ENCODE measurements at regions not wholly inside any gene's neighbourhood (a gene's known extent, or its start where the extent isn't known, plus 50 kb on each side); places are given as distances from the start of the nearest gene placed in this dataset.
"Not testable (repeated sequence)": the region's sequence is repeated elsewhere in the genome, so short reads cannot be mapped to it uniquely, and the experiment has no call there.

DNA sequence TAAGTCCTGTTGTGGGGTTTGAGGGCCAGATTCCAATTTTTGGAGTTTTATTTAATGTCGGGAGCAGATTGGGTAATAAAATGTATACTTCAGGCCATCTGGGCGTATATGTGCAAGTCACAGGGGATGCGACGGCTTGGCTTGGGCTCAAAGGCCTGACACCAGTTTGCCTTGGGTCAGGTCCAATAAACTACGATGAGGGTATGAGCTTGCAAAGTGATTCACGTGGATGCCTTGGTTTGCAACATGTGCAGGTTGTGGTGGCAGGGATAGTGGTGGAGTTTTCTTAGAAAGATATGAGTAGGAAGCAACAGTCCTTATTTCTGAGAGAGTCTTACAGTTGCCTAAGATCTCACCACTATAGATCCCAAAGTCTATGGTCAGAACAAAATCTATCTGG is 157.0 kb upstream of the CDH11 start:
- no peak for DNase-seq

DNA sequence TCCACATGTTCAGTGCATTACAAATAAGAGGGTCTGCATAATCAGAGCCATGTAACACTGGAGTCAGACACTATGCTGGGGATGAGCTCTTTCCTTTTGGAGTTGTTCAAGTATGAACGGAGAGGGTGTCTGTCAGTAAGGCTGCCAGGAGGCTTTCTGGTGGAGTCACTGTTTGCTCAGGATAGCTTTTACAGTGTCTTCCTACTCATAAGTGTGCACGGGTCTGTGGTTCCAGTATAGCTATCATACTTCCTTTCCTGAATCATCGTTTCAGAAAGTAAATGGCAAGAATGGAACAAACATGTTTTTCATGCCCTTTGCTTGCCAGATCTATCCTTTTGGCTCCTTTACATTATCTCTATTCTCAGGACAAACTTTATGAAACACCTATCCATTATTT is 152.7 kb upstream of the CDH11 start:
- DNase-seq, result no peak

- no peak for DNase-seq
These were observed 151.0 kb upstream of the CDH11 start for GRCh38 chr16:65272699-65273414.

DNA sequence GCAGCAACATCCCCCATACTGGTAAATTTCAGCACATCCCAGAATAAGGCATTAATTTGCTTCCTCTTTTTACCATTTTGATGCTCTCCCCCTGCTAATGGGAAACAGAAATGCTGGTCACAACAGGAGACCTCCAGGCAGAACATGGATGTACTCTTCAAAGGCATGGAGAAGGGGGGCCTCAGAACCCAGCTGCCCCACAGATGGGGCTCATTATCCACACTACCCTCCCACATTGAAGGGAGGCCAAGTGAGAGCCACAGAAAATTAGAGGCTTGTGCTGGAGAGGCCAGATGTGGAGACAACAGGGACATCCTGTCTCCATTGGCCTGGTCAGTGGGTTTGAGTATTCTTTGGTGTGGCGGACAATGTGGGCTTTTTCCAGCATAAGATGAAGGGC is 150.1 kb upstream of the CDH11 start:
- DNase-seq, result no peak

GRCh38 chr16:65268331-65268730 is 146.5 kb upstream of the CDH11 start:
- no peak for DNase-seq

DNA sequence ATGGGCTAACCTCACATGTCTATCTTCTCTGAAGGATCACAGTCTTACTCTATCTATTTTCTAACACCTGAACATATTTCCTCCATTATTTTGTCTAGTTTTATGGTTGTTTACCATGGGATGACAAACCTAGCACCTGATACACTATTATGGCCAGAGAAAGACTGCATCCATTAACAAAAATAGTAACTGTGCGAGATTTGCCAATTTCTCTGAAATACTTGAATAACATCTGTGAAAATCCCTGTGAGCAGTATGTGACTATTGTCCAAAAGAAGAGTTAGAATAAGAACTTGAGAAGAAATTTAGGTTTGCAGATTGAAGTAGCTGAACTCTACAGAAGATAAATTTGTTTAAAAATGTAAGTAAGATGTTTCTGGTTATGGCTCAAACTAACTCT is 142.0 kb upstream of the CDH11 start:
- DNase-seq, result no peak

GRCh38 chr16:65260746-65261145 is 138.9 kb upstream of the CDH11 start:
- no peak for DNase-seq

DNA sequence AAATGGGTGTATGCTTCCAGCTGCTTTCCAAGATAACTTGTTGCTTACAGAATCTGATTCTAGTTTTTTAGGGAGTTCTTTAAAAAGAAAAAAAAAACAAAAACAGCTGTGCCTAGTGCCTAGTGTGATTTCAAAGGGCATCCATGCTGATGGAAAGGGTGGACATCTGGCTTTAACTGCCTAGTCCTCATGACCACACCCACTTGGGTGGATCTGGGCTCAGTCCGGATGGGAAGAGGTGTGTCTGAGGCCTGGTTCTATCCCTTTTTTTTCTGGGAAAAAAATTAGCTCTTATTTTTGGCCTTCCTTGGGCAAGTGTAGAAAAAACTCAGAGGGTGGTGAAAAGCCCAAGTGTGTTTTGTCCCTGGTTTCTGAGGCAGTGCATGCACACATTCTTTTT is 132.3 kb upstream of the CDH11 start:
- DNase-seq, result no peak

DNA sequence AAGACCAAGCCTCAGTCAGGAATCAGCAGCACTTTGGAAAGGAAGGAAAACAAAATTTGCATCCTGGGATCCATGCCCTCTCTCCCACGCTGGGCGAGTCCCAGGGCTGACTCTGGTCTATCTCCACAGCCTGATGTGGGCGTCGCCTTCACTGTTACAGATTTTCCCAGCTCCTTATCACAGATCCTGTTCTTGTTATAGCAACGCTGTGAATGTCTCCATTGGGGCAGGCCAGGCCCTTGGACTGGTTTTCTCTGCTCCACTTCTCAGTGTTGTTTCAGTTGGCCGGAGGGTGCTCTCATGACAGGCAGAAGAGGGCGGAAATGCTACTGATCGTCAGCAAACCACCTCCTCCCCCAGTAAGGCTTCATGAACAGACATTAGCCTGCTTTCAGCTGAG is 127.9 kb upstream of the CDH11 start:
- DNase-seq, result no peak

- no peak for DNase-seq
These were observed 122.9 kb upstream of the CDH11 start for GRCh38 chr16:65244787-65245186.

- DNase-seq, result no peak
These were observed 113.7 kb upstream of the CDH11 start for GRCh38 chr16:65235339-65236177.

DNA sequence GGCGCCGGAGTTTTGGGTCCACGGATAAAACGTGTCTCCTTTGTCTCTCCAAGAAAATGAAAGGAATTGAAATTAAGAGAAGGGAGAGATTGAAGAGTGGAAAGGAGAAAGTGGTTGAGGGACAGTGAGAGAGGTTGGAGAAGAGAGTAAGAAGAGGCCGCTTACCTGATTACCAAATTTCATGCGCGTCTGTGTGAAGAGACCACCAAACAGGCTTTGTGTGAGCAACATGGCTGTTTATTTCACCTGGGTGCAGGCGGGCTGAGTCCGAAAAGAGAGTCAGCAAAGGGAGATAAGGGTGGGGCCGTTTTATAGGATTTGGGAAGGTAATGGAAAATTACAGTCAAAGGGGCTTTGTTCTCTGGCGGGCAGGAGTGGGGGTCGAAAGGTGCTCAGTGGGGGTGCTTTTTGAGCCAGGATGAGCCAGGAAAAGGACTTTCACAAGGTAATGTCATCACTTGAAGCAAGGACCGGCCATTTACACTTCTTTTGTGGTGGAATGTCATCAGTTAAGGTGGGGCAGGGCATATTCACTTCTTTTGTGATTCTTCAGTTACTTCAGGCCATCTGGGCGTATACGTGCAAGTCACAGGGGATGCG is 113.0 kb upstream of the CDH11 start:
- not testable (repeated sequence) for DNase-seq

GRCh38 chr16:65229191-65229662 is 107.4 kb upstream of the CDH11 start:
- no peak for DNase-seq

GRCh38 chr16:65227150-65227835 is 105.4 kb upstream of the CDH11 start:
- DNase-seq, result no peak

DNA sequence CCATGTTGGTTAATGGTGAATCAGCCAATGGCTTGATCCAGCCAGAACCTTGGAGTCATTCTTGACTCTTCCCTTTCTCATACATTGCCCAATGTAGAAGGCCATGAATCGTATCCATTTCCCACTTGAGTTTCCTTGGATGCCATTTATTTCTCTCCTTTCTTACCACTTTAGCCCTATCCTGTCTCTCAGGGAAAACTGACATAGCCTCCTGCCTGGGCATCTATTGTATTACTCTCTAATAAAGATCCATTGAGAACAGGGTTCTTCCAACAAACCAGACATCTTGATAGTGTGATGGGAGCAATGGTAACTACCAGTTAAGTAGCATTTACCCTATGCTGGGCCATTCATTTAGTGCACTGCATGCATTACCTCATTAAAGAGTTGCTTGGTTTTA is 104.2 kb upstream of the CDH11 start:
- DNase-seq, result no peak

- DNase-seq, result no peak
These were observed 103.6 kb upstream of the CDH11 start for GRCh38 chr16:65225488-65225887.

DNA sequence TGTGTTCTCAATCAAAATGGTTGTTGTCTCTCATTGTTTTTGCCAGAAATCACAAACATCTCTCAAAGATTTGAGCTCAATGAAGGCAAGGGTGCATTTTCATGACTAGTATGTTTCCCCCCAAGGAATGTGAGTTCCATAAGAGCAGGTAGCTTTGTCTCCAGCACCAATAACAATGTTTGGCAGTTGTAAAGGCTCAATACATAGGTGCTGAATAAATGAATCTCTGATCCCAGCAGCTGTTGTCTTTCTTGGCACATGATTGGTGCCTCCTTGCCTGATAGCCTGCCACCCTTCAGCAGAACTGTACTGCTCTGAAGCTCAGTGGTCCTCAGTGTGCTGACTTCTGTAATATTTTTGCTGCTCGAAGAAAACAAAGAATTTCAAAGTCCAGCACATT is 103.1 kb upstream of the CDH11 start:
- DNase-seq, result no peak

DNA sequence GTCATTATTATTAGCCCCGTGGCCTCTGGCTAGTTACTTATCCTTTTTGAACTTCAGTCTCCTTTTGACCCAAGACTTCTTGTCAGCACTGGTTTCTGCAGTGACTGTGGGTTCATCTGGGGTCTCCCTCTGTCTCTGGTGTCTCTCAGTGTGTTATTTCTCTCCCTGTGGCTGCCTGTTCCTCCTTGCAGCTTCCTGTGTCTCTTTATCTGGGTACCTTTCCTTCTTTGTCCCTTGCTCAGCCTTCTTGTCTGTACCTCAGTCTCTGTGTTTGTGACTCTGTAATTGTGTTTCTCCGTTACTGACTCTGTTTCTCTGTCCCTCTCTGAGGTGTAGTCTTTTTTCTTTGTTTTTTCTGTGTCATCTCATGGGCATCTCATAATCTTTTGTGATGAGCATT is 102.6 kb upstream of the CDH11 start:
- DNase-seq, result no peak

DNA sequence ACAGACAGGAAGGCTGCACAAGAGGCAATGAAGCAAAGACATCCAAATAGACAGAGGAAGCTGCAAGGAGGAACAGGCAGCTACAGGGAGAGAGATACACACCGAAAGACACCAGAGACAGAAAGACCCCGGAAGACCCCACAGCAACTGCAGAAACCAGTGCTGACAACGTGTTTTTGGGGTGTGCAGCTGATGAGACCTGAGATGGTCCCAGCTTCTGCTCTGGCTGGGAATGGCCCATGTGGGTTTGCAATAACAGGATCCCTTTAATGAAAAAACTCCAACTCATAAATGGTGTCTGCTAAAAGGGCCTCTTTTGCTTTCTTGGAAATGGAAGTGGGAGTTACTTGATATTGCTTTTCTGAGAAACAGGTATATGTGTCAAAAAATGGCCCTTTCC is 101.5 kb upstream of the CDH11 start:
- no peak for DNase-seq

DNA sequence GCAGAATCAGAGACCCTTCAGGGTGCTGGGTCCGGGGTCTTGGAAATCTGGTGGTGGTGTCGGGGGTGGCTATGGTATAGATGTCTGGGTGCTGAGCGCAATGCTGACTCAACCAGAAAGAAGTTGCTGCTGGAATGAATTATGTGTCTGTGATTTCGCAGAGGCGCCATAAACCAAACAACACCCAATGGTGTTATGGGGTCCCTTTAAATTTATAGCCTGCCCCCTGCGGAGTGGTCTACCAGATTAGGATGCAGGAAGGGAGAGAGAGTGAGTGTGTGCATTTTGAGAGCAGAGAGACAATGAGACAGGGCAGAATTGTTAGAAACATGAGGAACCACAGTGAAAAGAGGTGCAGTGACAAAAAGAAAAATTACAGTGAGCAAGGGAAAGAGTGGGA is 100.7 kb upstream of the CDH11 start:
- no peak for DNase-seq

DNA sequence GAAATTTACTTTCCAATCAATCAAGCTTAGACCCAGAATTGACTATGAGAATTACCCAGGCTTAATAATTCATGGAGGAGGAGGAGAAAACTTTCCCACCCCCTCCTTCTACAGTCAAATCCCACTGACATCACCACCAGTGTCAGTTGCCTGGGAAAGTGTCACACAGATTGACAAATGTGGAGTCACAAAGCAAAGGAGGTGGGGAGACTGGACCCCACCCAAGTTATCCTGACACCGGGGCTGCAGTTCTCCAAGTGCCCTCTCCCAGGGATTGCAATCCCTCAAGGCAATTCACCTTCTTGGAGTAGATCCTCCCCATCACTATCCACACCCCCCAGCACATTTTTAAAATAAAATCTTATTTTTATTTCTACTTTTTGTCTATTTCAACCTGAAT is 100.2 kb upstream of the CDH11 start:
- DNase-seq, result no peak

DNA sequence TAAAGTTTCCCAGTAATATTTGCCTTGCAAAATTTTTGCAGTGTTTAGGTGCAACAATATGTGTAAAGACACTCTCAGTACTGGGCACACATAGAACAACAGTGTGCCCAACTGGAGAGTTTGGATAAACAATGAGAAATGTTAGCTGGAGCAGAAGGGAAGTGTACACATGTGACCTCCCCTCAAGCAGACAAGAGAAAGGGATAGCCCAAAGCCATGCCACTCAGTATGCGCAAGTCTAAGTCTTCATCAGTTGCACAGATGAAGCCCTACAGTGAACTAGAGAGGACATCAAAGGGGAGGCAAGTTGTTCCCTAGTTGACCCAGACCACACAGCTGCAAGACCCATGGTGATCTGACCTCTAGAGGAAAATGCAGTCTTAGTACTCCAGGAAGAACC is 97.9 kb upstream of the CDH11 start:
- DNase-seq, result no peak

DNA sequence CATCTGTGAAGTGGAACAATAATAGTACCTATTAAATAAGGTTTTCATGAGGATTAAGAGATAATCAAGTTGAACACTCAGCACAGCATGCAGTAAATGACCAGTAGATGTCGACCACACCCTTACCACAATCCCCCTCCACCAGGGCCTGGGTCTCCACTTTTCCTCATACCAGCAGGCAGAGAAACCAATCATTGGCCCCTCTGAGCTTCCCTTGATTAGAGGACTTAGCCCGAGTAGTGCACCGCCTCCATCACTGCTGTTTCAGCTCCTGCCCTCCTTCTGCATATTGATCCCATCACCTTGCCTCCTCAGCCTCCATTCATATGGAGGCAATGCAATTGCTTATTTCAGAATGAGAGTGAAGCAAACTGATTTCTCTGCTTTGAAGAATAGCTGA is 96.5 kb upstream of the CDH11 start:
- no peak for DNase-seq

Measured in NCI-H345 (cell line).